ENCODE measurements at regions not wholly inside any gene's neighbourhood (a gene's known extent, or its start where the extent isn't known, plus 50 kb on each side); places are given as distances from the start of the nearest gene placed in this dataset.

GRCh38 chr3:22994781-22995180 lies 208.3 kb upstream of the UBE2E2 start:
- no peak for DNase-seq (ENCODE audit: low spot score)

- DNase-seq (ENCODE audit: low spot score), result no peak
Measured at GRCh38 chr3:22996920-22997571, 206.1 kb upstream of the UBE2E2 start.

- DNase-seq (ENCODE audit: low spot score), result no peak
Measured at GRCh38 chr3:23000371-23000770, 202.8 kb upstream of the UBE2E2 start.

- DNase-seq (ENCODE audit: low spot score), result no peak
Measured at GRCh38 chr3:23002151-23002550, 201.0 kb upstream of the UBE2E2 start.

- DNase-seq (ENCODE audit: low spot score), result peak; percentile 51
Measured at GRCh38 chr3:23002836-23003732, 200.0 kb upstream of the UBE2E2 start.

GRCh38 chr3:23003733-23004046 lies 199.4 kb upstream of the UBE2E2 start:
- no peak for DNase-seq (ENCODE audit: low spot score)

- DNase-seq (ENCODE audit: low spot score), result no peak
Measured at GRCh38 chr3:23004971-23005370, 198.2 kb upstream of the UBE2E2 start.

GRCh38 chr3:23017801-23018200 lies 185.3 kb upstream of the UBE2E2 start:
- no peak for DNase-seq (ENCODE audit: low spot score)

GRCh38 chr3:23019596-23020300 lies 183.4 kb upstream of the UBE2E2 start:
- no peak for DNase-seq (ENCODE audit: low spot score)

- no peak for DNase-seq (ENCODE audit: low spot score)
Measured at GRCh38 chr3:23028294-23028693, 174.8 kb upstream of the UBE2E2 start.

GRCh38 chr3:23029001-23029400 lies 174.1 kb upstream of the UBE2E2 start:
- no peak for DNase-seq (ENCODE audit: low spot score)

GRCh38 chr3:23035927-23036640 lies 167.0 kb upstream of the UBE2E2 start:
- DNase-seq (ENCODE audit: low spot score), result peak; percentile 48

GRCh38 chr3:23036728-23037127 lies 166.4 kb upstream of the UBE2E2 start:
- DNase-seq (ENCODE audit: low spot score), result no peak

GRCh38 chr3:23038471-23038870 lies 164.7 kb upstream of the UBE2E2 start:
- no peak for DNase-seq (ENCODE audit: low spot score)

GRCh38 chr3:23041918-23042696 lies 161.0 kb upstream of the UBE2E2 start:
- DNase-seq (ENCODE audit: low spot score), result no peak

- no peak for DNase-seq (ENCODE audit: low spot score)
Measured at GRCh38 chr3:23044463-23044862, 158.7 kb upstream of the UBE2E2 start.

GRCh38 chr3:23046536-23046935 lies 156.6 kb upstream of the UBE2E2 start:
- no peak for DNase-seq (ENCODE audit: low spot score)

GRCh38 chr3:23051240-23052140 lies 151.6 kb upstream of the UBE2E2 start:
- DNase-seq (ENCODE audit: low spot score), result no peak

- no peak for DNase-seq (ENCODE audit: low spot score)
Measured at GRCh38 chr3:23052208-23052607, 150.9 kb upstream of the UBE2E2 start.

- DNase-seq (ENCODE audit: low spot score), result no peak
Measured at GRCh38 chr3:23052620-23053019, 150.5 kb upstream of the UBE2E2 start.
